Renal cortex interstitium (tissue), 11 donors: ENCODE measurements at regions not wholly inside any gene's neighbourhood (a gene's known extent, or its start where the extent isn't known, plus 50 kb on each side); places are given as distances from the start of the nearest gene placed in this dataset.
"Not testable (repeated sequence)": the region's sequence is repeated elsewhere in the genome, so short reads cannot be mapped to it uniquely, and the experiment has no call there.

ENCODE experiments used
- DNase-seq, 11 donors: peaks; one replicate each; pipeline ENCODE4 v3.0.0-alpha.2; 2013; ENCODE audit warnings: low read depth in 9 of 11, low spot score in 4 of 11; ENCODE audit errors: extremely low read depth in 1 of 11

DNA sequence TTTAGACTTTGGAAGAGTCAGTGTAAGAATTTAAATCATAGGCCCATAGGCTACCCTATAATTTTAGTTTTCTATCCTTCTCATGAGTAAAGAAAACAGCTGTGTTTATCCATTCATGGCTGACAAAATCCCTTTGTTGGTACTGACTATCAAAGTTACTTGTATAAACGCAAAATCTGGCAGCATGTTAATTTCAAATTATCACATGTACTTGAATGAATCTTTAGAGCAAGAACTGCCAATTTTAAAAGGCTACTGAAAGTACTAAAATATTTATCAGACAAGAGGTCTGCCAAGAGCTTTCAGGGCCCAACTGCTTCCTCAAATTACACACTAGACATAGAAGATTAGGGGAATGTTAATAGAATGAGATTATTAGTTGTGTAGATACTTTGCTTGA lies 66.6 kb downstream of the MYL12B start:
- DNase-seq: no peak

DNA sequence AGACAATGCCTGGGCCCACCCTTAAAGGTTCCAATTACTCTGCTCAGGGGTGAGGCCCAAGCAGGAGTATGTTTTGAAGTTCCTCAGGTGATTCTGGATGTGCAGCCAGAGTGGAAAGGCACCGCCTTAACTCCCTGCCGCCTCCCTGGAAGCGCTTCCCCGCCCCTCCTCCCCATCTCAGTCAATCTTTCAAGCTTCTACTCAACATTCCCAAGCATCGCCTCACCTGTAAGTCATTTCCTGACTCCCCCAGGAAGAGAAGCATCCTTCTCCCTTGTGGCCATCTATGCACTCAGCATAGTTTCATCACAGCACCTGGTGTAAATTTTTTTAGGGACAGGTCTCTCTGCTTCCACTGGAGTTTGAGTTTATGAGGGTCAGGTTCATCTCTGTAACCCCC lies 67.5 kb downstream of the MYL12B start:
- DNase-seq: no peak

DNA sequence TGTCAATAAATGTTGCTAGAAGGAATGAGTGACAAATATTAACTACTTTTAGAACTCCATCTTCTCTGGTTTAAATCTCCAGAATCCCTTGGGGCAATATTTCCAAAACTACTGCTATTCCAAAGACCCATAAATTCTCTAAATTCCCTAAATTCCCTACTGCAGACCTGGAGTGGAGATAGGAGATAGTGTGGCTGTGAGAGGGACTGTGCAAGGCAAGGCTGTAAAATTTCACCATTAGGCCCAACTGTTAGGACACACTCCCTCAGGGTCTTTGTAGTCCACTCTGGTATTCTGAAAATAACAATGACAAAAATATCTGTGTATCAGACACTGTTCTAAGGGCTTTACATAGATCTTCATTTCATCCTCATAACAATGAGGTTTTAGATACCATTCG lies 67.9 kb downstream of the MYL12B start:
- DNase-seq: no peak

DNA sequence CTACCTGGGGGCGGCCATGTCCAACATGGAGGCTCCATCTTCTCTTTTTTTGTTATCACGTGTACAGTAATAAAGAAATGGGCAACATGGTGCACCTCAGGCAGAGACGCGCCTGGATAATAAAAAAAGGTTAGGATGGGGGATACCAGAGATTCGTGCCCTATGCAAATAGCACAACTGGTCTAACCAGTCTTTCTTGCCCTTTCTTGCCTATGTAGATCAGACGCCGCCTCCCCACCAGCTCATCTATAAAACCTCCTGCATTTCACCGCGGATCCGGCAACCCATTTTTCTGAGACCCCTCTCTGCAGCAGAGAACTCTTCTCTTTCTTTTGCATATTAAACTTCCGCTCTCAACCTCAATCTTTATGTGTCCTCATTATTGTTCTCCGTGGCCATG lies 68.7 kb downstream of the MYL12B start:
- DNase-seq: no peak

DNA sequence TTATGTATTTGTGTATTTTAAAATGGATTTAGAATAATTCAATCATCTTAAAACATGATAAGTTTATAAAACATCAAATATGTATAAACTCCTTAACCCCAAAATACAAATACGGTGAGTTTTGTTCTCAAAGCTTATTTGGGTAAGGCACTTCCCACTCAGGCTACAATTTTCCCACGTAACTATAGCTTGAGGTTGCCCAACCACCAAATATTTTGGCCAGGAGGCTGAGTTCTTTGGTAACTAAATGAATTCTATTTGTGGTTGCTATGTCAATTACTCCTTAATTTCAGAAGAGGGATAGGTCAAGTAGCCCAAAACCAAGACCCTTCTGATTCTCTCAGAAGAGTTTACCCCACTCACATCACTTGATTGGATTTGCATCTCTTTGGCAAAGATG lies 70.4 kb downstream of the MYL12B start:
- no peak for DNase-seq

DNA sequence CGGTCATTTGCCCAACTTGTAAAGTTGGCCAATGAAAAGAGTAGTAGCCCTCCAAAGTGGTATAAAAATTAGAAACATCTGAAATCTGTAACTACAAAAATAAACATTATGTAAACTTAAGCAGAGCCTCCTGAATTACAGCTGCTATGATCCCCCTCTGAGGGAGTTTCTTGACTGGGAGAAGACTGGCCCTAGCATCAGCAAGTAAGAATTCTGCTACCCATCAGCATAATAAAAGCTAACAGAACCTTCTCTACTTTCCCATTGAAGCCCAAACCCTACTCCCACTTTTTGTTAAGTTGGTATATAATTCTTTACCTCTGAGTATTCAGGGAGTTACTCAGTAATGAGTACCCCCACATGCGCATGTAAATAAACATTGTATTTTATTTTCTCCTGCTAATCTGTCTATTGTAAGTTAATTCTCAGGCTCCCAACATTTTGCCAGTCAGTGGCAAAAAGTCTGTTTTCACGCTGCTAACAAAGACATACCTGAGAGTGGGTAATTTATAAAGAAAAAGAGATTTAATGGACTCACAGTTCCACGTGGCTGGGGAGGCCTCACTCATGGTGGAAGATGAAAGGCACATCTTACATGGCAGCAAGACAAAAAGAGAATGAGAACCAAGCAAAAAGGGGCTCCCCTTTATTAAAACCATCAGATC lies 71.3 kb downstream of the MYL12B start:
- DNase-seq: no peak

DNA sequence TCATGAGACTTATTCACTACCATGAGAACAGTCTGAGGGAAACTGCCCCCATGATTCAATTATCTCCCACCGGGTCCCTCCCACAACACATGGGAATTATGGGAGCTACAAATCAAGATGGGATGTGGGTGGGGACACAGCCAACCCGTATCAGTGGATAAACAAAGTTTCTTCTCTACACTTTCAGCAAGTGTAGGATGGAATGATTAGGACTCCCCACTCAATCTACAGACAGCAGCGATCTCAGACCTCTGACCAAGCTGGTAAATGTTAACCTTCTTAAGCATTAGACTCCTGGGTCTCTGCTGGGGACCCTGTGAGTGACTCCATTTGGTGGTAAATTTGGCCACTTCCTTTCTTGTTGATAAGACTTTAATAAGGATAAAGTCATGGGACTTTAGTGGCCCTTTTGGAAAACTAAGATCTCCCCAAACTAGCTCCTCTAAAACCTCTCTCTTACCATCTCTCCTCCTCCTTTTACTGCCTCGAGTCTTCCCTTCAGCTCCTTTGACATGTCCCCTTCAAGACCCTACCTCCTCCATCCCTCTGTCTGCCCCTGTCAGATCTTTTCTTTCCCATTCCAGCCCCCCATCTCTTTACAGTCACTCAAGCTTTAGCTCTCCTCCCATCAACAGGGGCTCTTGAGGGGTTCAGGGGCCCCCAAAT lies 71.9 kb downstream of the MYL12B start:
- no peak for DNase-seq

DNA sequence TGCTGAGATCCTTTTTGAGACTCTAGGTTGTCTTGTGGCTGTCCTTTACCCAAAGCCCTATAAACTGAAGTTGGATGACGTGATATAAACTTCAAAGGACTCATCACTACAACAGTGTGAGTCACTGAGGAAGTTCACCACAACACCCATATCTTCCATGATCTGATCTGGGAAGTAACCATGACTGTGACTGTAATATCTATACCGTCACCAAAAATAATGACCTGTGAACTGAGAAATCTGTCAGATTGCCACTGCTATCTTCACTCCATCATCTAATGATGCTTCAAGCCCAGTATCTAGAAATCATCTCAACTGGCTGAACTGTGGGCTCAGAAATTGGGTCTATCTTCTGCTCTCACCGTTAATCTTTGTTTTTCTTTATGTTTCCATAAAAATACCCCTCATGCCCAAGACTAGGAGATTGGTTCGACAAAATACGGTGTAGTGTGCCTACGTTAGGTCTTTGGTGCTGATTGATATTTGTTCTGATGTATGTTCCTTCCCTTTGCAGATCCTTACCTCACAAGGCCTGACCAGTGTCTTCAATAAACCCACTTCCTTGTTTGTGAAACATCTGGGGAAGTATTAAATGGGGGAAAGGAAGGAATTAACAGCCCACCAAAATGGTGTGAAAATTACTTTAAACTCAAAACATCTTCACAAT lies 78.2 kb downstream of the MYL12B start:
- no peak for DNase-seq

DNA sequence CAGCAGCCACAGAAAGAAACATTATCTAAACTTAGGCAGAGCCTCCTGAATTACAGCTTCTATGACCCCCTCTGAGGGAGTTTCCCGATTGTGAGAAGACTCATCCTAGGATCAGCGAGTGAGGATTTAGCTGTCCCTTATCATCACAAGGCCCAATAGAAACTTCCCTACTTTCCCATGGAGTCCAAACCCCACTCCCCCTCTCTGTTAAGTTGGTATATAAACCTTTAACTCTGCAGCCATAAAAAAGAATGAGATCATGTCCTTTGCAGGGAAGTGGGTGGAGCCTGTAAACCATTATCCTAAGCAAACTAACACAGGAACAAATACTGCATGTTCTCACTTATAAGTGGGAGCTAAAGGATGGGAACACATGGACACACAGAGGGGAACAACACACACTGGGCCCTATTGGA lies 78.8 kb downstream of the MYL12B start:
- DNase-seq: no peak

DNA sequence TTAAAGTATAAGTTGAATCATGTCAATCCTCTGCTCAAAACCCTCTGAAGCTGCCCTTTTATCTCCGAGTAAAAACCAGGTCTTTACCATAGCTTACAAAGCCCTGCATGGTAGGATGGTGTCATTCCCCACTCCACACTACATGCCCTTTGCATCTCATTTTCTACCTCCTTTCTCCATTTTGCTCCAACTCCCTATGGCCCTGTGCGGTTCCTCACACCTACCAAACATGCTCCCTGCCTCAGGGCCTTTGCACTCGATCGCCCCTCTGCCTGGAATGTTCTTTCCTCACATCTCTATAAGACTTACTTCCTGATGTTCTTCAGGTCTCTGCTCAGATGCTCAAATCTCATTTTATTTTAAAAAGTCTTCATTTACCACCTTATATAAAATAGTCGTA lies 80.7 kb downstream of the MYL12B start:
- no peak for DNase-seq

DNA sequence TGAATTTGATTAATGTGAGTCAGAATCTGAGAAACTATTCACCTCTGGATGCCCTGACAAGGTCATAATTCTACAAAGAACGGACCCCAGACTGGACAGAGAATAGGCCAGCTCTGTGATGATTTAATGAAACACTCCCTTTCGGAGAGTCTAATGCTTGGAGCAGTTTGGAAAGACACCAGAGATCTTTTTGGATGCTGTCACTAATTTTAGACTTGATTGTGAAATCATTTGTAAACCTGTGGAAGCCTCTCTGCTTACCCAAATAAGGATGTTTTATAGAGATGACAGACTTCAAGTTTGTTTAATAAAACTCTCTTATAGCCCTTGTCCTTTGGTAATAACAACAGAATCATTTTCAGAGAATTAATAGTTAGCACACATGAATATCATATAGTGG lies 83.5 kb downstream of the MYL12B start:
- DNase-seq: no peak

DNA sequence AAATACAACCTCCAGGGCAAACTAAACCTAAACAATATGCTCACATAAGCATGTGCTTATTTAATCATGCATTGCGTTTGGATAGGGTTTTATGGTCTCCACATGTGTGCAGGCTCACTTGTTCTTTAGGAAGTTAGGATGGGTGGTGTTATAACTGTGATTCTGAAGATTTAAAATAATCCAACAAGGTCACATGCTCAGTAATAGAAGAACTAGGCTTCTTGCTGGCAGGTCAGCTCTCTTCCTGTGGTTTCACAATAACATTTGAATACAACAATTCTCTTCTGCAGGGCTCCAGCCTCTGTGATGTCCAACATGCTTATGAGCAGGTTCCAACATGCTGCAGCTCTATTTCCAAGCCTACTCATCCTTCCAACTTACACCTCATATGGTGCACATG lies 84.0 kb downstream of the MYL12B start:
- no peak for DNase-seq

DNA sequence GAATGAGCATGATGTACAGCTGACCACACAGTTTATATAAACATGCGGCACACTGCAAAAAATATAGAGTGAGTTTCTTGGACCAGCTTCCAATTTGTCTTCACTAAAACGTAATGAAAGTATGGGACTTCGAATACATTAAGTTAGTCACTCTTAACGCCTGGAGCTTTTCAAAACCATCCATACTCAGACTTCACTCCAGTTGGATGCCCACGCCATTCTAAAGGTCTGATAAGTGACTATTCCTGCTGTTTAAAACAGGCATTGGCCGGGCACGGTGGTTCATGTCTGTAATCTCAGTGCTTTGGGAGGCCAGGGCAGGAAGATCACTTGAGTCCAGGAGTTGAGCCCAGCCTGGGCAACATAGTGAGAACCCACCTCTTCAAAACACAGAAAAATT lies 84.6 kb downstream of the MYL12B start:
- DNase-seq: no peak

DNA sequence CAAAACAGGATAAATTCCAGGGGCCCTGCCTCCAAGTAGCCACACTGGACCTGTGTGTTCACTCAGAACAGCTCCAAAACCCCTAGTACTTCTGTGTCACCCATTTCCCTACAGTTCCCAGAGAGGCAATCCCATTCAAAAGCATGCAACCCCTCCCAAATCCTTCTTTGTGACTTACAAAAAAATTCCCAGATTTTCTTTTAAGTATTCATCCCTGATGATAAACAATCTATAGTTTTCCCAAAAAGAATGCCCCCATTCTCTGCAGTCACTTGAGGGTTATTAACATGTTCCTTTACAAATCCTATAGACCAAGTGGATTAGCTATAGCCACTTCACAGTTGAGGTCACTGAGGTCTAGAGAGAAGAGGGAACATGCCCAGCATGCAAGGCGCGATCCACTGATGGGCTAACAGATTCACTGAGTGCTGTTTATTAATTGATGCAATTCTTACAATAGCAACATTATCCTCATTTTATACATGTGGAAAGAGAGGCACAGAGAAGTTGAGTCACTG lies 85.4 kb downstream of the MYL12B start:
- DNase-seq: no peak

DNA sequence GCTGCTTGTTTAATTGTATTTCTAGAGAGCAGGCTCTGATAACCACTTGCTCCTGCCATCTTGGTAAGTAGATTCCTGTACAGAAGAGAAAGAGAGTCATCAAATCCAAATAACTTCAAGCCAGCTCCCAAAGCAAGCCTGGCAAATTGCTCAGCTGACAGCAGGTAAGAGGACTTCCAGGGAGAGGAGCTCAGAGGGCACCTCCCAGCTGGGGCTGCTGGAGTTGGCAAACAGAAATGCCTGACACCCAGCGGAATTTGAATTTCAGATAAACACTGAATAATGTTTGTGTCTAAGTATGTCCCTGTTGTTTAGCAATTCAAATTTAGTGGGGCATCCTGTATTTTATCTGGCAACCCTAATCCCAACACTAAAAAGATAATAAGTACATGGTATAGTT lies 86.2 kb downstream of the MYL12B start:
- DNase-seq: no peak

DNA sequence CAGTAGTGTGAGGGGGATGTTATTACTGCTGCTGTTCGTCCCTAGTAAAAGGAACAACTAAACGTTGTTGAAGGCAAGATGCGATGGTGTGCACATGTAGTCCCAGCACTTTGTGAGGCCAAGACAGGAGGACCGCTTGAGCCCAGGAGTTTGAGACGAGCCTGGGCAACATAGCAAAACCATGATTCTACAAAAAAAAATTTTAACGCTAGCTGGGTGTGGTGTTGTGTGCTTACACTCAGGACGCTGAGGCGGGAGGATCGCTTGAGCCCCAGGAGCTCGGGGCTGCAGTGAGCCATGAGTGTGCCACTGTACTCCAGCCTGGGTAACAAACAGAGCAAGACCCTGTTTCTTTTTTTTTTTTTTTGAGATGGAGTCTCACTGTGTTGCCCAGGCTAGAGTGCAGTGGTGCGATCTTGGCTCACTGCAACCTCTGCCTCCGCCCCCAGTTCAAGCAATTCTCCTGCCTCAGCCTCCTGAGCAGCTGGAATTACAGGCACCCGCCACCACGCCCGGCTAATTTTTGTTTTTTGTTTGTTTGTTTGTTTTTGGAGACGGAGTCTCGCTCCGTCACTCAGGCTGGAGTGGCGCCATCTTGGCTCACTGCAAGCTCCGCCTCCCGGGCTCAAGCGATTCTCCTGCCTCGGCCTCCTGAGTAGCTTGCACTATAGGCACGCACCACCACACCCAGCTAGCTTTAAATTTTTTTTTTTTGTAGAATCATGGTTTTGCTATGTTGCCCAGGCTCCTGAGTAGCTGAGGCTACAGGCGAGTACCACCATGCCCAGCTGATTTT lies 87.3 kb downstream of the MYL12B start:
- DNase-seq: not testable (repeated sequence)

DNA sequence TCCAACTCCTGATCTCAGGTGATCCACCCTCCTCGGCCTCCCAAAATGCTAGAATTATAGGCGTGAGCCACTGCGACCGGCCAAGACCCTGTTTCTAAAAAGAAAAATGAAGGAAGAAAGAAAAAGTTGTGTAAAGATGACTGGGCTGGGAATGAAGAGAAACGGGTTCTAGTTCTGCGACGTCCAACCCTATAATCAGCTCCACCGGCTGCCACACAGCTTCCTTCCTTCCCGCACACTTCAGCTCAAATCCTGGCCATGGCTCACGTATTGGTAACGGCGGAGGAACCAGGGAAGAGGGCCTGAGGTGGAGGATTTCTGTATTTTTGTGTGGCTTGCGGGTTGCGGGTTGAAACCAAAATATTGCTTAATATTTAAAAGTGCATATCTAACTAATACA lies 88.1 kb downstream of the MYL12B start:
- DNase-seq: no peak

DNA sequence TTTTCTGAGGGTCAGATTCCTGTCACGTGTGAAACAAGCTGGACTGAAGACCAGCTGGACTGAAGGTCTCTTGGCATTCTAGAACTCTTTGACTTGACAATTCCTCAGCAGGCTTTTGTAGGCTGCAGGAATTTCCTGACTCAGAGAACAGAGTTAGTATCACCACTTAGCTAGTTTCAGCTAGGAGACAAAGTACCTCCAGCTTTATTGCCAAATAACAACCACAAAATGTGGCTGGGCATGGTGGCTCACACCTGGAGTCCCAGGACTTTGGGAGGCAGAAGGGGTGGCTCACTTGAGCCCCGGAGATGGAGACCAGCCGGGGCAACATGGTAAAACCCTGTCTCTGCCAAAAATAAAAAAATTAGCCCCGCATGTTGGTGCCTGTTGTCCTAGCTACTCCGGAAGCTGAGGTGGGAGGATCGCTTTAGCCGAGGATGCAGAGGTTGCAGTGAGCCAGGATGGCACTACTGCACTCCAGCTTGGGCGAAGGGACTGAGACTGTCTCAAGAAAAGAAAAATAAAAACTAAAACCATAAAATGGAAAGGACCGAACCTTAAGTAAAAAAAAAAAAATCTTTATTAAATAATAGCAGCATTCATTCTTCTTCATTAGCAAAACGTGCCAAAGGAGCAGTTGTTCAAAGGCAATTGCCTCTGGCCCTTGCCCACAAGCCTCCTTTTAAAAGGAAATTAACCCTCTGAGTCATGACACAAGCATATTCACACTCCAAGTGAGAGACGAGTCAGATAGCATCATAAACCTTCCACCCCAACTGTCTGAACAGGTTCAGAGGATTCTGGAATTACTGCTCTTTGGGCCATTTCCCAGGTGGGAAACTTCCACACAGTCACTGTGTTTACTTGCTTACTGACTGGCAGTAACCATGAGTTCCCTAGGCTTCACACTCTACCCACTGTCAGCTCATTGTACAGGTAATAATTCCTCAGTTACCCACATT lies 88.9 kb downstream of the MYL12B start:
- DNase-seq: no peak

DNA sequence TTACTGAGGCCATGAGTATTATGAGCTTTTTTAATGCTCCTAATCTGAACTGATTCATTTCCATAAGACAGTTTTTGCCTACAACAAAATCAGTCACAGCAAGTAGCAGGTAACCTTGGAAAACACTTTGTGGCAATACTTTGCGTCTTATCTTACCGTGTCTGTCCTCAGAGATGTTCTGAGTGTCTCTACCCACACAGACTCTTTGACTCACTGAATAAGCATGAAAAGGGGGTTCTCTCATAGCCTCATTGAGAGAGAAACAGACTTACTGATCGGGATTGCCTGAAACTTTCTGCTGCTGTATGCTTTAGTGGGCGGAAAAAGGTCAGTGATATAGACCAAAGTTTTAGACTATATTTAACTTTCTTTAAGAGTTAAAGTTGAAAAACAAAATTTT lies 92.6 kb downstream of the MYL12B start:
- no peak for DNase-seq
